NOMO-1 treated with DMSO at 0.1 percent for 48 hours (cell line): ENCODE measurements at regions not wholly inside any gene's neighbourhood (a gene's known extent, or its start where the extent isn't known, plus 50 kb on each side); places are given as distances from the start of the nearest gene placed in this dataset.

ENCODE experiments used
- DNase-seq: peaks from one replicate; lab custom pipeline; 2025; ENCODE audit not compliant: unreplicated experiment; lab: John Stamatoyannopoulos, UW

GRCh38 chr21:38986806-38987632 is 181.3 kb downstream of the ETS2 start:
- DNase-seq = no peak

- DNase-seq = no peak
Observed at GRCh38 chr21:38986406-38986805, 180.7 kb downstream of the ETS2 start.

- peak; percentile 68 for DNase-seq
Observed at GRCh38 chr21:38985568-38986378, 180.0 kb downstream of the ETS2 start.

- peak; percentile 98 for DNase-seq
Observed at GRCh38 chr21:38984982-38985567, 179.3 kb downstream of the ETS2 start.

- DNase-seq = peak; percentile 76
Observed at GRCh38 chr21:38984568-38984967, 178.8 kb downstream of the ETS2 start.

GRCh38 chr21:38983560-38983959 is 177.8 kb downstream of the ETS2 start:
- no peak for DNase-seq

GRCh38 chr21:38982804-38983203 is 177.1 kb downstream of the ETS2 start:
- DNase-seq = no peak

- no peak for DNase-seq
Observed at GRCh38 chr21:38982096-38982495, 176.4 kb downstream of the ETS2 start.

GRCh38 chr21:38980416-38981313 is 174.9 kb downstream of the ETS2 start:
- DNase-seq = no peak

GRCh38 chr21:38979271-38980121 is 173.8 kb downstream of the ETS2 start:
- DNase-seq = peak; percentile 97

- no peak for DNase-seq
Observed at GRCh38 chr21:38976900-38977299, 171.2 kb downstream of the ETS2 start.

- no peak for DNase-seq
Observed at GRCh38 chr21:38973552-38973951, 167.8 kb downstream of the ETS2 start.

- DNase-seq = no peak
Observed at GRCh38 chr21:38972078-38972477, 166.3 kb downstream of the ETS2 start.

GRCh38 chr21:38970765-38971164 is 165.0 kb downstream of the ETS2 start:
- DNase-seq = no peak

- DNase-seq = peak; percentile 96
Observed at GRCh38 chr21:38968887-38969543, 163.3 kb downstream of the ETS2 start.

- DNase-seq = no peak
Observed at GRCh38 chr21:38965910-38966504, 160.3 kb downstream of the ETS2 start.

GRCh38 chr21:38965241-38965640 is 159.5 kb downstream of the ETS2 start:
- peak; percentile 48 for DNase-seq

- DNase-seq = no peak
Observed at GRCh38 chr21:38963006-38963405, 157.3 kb downstream of the ETS2 start.

- DNase-seq = no peak
Observed at GRCh38 chr21:38960251-38960650, 154.5 kb downstream of the ETS2 start.
